NCI-H1436 treated with DMSO at 0.1 percent for 48 hours (cell line): ENCODE measurements at regions not wholly inside any gene's neighbourhood (a gene's known extent, or its start where the extent isn't known, plus 50 kb on each side); places are given as distances from the start of the nearest gene placed in this dataset.
A peak's percentile ranks its signal among the peaks of the same experiment; 100 is the strongest.

Experiments used
- DNase-seq: peaks from one replicate; lab custom pipeline; 2025; lab: John Stamatoyannopoulos, UW

DNA sequence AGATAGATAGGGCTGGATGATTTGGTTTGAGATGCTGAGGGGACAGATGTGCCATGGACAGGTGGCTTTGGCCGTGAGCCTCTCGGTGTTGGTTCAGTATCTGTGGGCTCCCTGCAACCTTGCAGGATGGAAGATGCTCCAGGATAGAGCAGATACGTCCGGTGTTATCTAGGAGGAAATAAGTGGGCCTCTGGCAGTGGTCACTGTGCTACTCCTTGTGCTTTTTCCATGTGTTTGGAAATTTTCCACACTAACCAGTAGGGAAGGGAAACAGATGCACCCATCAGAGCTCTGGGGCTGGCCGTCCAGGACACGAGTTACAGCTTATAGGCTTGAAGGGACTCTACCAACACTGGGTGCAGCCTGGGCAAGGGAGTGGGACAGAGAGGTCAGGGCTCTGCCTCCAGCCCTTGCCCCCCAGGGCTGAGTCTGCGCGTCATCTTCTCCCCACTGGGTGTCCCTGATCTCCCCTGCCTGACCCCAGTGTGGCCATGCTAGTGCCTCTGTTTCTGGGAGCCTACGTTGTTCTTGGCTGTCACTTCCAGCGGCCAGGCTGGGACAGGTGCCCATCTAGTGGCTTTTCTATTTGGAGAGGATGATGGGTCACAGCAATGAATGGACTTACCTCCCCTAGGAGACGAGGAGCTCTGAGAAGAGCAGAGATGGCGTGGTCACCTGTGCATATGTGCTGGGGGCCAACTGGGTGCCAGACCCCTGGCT, 166.9 kb downstream of the SEC14L1 start:
- no peak for DNase-seq

DNA sequence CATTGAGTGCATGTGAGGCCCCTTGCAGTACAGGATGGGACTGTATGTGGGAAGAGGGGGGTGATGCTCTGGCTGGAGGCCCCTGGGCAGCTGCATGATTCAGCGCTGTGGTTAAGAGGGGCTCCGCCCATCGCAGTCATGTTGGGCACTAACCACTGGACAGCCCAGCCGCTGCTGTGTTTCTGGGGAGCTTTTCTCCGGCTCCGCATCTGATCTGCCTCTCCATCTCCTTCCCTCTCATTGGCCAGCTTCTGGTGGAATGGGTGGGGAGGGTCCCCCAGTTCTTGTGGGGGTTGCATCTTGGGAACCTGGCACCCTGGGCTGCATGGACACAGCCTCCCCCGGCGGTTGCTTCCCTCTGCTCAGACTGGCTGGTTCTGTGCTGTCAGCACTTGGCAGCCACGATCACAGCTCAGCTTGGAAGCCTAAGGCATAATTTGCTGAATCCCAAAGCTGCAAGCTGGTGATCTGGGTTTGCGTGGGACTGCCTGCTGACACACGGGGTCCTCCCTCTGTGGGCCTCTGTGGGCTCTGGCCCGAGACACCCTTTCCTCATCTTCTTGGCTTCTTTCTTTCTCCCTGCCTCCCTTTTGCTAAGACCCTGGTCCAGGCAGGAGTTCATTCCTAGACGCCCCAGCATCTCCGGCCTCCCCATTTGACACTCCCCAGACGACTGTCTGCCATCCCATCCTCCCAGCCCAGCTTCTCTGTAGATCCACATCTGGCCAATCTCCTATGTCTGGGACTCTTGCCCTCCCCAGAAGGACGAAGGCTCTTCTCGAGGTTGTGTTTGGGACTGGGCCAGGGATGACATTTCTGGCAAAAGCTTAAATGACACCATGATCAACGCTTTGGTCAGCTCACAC, 168.3 kb downstream of the SEC14L1 start:
- no peak for DNase-seq

DNA sequence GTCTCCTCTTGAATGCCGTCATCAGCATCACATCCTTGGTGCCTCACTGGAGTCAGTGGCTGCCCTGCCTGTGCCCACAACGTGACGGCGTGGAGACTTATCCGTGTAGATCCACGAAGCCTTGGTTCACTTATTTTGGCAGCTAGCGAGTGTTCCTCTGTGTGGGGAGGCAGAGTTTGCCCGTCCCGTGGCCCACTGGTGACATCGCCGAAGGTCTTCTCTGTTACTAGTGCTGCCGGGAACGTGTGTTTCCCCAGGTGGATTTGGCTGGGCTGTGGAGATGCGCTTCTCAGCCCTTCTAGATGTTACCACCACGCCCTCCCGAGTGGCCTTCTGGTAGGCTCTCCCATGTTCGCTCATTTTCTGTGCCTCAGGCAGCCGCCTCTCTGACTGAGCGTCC, 169.6 kb downstream of the SEC14L1 start:
- DNase-seq: no peak

DNA sequence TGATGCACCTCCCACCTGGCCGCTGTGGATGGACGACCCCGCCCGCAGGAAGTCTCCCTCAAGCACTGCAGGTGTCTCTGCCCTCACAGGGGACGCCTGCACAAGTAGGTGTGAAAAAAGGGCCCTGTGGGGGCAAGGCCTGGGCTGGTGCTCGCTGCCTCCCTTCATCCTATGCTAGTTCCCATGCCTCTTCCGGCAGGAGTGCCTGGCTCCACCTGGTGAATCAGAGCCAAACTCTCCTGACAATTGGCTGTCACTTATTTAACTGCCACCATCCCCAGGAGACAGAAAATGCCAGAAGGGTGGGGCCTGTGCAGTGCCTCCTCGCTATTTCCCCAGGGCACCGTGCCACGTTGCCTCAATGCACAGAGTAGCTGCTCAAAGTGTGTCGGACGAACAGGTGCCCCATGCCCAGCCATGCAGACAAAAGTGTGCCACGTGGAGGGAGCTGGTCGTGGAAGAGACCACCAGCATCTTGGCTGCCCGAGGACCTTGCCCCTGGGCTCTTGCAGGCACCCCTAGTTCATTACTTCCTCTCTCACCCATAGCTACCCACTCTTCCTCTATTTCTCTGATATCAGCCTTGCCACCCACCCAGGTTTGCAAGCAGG, 170.7 kb downstream of the SEC14L1 start:
- DNase-seq: peak; percentile 17

DNA sequence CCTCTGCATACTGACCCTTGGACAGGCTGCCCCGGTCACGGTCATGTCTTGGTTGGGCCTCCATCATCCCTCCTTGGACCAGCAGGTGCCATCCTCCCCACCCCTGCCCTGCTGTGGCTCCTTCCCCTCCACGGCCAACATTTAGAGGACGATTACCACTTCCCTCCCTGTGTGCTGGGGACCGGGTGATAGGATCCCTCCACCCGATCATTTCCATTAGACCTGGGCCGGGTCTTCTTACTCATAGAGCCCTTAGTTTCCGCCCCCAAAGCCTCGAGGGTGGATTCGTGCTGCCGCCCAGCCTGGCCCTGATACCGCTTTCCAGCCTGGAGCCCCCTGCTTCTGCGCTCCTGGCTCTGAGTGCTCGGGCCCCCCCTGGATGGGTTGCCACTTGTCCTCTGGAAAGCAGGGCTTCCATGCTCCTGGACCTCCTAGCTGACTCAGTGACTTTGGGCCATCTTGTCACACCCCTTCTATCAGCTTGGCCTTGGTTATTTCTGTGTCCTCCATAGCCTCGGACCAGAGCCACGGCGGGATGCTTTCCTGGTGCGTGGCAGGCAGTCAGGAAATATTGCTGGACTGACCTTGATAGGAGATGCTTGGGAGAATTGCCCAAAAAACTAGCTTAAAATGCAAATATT, 171.4 kb downstream of the SEC14L1 start:
- no peak for DNase-seq

DNA sequence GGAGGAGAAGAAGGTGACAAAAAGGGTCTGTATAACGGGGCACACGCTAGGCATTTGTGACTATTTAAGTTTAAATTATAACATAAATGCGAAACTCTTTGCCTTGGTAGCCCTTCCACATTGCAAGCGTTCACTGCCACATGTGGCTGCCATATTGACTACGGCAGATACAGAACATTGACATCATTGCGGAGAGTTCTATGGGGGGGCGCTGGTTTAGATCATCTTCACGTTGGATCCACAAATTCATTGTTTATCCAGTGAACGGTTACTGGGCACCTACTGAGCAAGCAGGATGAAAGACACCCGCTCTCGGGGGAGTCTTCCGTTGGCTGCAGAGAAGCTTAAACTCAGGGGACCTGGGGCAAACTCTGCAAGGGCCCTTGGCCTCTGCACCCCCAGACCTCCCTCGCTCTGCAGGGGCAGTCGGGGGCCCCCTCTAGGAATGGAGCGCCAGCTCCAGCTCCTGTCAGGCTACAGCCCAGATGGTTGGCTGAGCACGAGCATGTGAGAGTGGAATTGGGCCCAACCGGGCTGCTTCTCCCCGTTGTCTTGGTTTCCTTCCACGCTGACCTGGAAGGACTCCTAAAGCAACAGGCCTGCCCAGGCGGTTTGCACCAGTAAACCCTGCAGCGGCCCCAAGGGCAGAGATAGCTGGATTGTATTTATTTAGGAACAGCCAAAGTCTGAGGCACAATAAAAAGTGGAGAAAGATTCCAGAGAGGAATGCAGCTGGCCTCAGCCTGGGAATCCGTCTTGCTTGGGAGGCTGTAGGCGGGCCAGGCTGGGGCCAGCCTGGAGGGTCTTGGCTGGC, 172.2 kb downstream of the SEC14L1 start:
- no peak for DNase-seq

DNA sequence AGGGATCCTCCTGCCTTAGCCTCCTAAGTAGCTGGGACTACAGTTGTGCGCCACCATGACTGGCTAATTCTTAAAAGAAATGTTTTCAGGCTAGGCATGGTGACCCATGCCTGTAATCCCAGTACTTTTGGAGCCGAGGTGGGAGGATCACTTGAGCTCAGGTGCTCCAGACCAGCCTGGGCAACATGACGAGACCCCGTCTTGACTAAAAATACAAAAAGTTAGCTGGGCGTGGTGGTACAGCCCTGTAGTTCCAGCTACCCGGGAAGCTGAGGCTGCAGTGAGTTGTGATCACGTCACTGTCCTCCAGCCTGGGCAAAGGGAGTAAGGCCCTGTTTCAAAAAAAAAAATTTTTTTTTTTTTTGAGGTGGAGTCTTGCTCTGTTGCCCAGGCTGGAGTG, 173.1 kb downstream of the SEC14L1 start:
- DNase-seq: no peak

DNA sequence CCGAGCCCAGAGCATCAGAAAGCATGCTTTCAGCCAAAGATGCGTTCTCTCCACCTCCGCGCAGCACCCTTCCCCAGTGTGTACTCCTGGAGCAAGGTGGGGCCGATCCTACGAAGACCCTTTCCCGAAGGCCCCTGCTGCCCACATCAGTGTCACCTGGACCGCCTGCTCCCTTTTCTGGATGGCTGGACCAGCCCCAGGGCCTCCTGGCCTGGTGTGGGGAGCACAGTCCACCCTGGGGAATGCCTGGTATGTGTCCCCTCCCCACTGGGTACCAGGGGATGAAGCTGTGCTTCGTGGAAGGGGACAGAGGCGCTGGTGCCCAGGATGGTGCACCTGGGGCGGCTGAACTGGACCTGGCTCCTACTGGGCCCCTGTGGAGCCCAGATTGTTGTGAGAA, 173.8 kb downstream of the SEC14L1 start:
- no peak for DNase-seq

DNA sequence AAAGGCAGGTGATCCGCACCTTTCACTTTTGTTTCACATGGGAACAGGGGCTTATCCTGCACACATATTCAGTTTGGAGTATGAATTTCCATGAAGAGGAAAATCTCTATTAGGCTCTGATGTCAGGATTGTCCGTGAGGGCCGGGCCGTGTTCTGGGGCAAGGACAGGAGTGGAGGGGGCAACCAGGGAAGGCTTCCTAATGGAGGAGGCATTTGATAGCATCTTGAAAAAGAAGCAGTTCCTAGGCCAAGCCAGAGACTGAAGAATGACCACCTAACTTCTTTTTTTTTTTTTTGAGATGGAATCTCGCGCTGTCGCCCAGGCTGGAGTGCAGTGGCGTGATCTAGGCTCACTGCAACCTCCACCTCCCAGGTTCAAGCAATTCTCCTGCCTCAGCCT, 174.2 kb downstream of the SEC14L1 start:
- no peak for DNase-seq

DNA sequence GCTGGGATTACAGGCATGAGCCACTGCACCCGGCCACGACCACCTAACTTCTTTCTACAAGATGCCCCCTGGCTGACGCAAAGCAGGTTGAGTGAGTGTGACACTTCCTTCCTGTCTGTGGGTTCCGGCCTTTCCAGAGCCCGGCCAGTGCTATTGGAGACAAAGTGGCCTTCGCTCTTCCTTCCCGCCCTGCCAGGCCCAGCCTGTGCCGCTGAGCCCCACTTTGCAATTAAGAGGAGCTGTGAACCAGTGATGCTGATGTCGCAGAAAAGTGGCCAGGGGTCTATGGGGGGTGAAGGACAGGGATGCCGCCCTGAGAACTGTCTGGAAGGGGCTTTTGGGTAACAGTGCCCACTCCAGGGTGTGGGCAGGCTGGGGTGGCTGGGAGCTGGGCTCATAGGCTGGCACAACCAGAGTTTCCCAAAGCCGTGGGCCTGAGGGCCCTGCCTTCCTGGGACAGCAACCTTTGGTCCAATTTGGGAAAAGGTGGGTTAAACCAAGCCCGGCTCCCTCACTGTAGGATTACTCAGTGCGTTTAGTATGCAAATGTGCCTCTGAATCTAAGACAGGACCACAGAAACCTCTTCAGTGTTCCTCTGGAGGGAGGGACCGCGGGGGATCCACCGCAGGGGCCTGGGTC, 174.9 kb downstream of the SEC14L1 start:
- no peak for DNase-seq

DNA sequence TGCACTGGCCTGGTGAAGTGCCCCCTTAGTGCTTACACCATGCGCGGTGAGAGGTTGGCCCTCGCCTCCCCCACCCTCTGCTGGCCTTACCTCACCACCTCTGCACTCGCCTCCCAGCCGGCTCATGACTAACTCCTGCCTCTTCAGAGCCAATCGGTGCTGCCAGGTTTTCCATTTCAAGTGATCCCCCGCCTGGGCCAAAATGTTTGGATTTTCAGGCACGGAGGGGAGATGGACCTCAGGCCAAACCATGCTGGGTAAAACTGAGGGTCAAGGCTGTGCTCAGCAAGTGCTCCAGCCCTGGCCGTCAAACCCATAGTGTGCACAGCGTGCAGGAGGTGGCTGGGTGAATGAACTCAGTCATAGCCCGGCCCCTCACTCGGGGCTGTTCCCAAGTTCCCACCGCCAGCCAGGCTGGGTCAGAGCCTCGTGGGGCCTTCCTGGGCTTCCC, 175.4 kb downstream of the SEC14L1 start:
- DNase-seq: no peak

DNA sequence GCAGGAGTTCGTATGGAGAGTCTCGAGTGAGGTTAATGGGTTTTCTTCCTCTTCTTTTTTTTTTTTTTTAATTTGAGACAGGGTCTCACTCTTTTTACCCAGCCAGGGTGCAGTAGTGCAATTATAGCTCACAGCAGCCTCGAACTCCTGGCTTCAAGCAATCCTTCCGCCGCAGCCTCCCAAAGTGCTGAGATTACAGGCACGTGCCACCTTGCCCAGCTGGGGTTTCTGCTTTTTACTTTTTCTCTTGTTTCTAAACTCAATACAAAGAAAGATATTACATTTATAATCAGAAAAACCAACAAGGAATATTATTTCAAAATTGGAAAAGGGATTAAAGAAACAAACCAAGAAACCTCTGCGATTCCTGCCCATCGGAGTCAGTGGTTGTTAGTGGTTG, 175.9 kb downstream of the SEC14L1 start:
- DNase-seq: no peak

DNA sequence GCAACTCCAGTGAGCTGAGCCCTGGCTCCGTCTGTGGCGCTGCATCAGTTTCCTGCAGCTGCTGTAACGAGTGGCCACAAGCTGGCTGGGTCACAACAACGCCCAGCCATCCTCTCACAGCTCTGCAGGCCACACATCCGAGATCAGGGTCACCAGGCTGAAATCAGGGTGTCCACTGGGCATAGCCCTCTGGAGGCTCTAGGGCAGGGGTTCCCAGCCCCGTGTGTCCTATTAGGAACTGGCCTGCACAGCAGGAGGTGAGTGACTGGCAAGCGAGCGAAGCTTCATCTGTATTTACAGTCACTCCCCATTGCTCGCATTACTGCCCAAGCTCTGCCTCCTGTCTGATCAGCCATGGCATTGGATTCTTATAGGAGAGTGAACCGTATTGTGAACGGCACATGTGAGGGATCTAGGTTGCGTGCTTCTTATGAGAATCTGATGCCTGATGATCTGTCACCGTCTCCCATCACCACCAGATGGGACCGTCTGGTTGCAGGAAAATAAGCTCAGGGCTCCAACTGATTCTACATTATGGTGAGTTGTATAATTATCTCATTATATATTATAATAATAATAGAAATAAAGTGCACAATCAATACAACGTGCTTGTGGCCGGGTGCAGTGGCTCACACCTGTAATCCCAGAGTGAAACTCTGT, 176.5 kb downstream of the SEC14L1 start:
- DNase-seq: no peak

DNA sequence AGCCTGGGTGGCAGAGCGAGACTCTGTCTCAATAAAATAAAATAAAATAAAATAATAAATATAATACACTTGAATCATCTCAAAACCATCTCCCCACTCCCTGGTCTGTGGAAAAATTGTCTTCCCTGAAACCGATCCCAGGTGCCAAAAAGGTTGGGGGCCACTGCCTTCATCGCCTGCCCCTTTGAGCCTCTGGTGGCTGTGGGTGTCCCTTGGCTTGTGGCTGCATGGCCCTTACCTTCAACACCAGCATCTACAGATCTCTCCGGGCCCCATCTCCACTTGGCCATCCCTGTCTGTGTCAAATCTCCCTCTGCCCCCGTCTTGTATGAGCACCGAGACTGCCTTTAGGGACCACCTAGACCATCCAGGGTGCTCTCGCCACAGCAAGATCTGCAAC, 177.3 kb downstream of the SEC14L1 start:
- no peak for DNase-seq

DNA sequence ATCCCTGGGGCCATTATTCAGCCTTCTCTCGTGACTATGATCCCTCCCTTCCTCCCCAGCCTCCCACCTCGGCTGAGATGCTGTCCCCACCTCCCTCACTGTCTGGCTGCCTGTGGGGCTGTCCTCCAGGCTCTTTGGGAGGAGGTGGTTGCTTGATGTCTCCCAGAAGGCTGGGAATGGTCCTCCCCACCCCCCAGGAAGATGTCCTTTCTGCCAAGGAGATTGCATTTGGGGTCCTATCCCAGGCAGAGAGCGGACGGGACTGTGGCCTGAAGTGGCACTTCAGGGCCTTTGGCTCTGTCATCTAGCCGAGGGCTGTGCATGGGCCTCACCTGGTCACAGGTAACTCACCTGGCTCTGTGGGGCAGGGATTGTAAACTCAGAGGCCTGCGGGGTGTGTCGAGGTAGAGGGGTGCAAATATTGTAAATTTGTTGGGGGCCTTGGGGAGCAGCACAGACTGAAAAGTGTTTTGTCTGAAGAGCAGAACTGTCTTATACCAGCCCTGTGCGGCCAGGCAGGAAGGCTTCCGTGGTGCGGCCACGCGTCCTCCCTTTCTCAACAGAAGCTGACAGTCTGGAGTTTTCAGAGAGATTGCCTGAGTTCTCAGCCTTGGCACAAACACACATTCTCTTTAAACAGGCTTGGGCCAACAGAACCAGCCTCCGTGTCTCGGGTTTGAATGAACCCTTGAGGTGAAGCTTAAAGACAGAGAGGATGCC, 177.9 kb downstream of the SEC14L1 start:
- DNase-seq: no peak

DNA sequence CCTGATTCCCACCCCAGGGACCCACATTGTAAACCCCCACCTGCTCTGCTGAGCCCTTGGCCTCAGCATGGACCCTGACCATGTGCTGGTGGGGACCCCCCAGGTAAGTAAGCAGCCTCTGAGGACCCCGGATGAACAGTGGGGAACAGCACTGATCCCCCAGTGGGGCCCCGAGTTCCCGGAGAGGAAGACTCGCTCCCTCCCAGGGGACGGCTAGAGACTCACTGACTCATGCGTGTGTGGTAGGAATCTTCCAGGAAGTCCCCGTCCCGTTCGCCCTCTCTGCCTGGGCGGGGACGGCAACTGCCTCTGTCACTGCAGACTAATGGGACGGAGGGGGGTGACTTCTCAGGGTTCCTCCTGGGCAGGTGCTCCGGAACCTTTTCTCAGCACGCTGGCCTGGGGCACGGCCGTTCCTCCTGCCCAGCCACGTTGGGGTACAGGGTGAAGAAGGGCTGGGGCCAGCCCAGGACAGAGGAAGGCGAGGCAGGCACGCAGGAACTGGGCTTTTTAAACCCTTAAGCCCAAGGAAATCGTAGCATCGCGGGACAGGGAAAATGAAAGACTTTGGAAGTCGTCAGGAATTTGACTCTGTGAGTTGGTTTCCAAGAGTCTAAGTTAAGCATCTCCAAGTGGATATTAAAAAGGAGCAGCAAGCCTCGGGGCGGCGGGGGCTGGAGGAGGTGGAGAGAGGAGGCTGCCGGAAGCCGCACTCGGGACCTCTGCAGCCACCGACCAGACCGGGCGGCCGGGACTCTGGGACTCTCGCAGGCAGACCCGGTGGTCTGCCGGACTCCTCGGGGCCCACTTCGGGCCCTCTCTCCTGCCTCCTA, 178.7 kb downstream of the SEC14L1 start:
- no peak for DNase-seq

DNA sequence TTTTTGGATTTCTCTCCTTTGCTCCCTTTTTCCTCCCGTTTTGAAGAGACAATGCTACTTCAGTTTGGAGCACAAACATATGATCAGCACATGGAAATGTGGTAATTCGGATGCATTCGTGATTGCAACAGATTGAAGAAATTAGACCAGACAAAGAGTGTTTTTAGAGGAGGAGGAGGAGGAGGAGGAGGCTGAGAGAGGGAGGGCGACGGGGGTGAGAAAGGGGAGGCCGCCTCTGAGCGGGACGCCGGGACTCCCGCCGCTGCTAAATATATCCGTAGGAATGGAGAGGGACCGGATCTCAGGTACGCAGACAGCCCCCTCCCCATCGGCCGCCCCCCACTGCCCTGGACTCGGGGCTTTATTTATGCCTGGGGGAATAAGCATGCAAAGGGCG, 179.3 kb downstream of the SEC14L1 start:
- no peak for DNase-seq

DNA sequence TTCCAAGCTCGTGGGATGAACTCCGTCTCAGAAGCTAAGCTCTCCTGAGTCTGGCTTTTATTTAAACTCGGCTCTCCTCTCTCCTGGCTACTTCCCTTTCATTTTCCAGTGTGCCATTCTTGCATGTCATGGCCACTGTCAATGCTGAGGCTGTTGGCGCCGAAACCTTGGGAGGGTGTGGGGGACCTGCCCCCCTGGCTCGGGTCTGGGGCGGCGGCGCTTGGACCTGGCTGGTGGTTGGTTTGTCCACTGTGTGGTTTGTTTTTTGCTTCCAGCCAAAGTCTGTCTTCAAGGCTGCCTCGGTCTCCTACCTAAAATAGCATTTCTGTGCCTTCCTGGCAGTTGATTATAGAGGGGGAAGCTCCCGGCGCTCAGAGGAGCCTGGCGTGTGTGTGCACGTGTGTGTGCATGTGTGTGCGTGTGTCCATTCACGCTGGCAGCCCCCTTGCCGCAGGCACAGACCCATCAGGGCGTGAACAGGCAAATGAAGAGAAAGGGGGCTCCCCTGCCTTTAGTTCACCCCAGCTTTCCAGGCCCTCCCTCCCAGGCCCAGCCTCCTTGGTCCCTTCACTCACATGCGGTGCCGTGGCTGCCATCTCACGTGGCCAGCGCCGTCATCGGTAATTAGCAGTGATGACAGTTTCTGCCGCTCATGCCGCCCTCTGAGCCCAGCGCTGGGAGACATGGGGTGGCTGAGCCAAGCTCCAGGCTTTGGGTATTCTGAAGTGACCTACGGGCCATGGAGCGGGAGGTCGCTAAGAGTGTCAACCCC, 179.9 kb downstream of the SEC14L1 start:
- no peak for DNase-seq
